Left ventricle myocardium inferior (tissue), 1 donor: ENCODE measurements at regions not wholly inside any gene's neighbourhood (a gene's known extent, or its start where the extent isn't known, plus 50 kb on each side); places are given as distances from the start of the nearest gene placed in this dataset.

Experiments used
- DNase-seq: peaks from one replicate; pipeline ENCODE4 v3.0.0-alpha.2; 2020
- H3K27ac ChIP-seq: fragments of 200-600 bp; replicated peaks from 2 replicates; pipeline ENCODE4 v1.8.0; 2021
- H3K27me3 ChIP-seq: fragments of 200-600 bp; 2 replicates; pipeline ENCODE4 v1.8.0; 2021; ENCODE audit warnings: low read depth
- H3K36me3 ChIP-seq: fragments of 200-600 bp; 2 replicates; pipeline ENCODE4 v1.8.0; 2021
- H3K4me1 ChIP-seq: fragments of 200-600 bp; 2 replicates; pipeline ENCODE4 v1.8.0; 2021
- H3K4me3 ChIP-seq: fragments of 200-600 bp; 2 replicates; pipeline ENCODE4 v1.8.0; 2021; ENCODE audit warnings: mild to moderate bottlenecking, moderate library complexity
- H3K9me3 ChIP-seq: fragments of 200-600 bp; replicated peaks from 2 replicates; pipeline ENCODE4 v1.8.0; 2021
- intact Hi-C: fragments of 100-400 bp; cut with micrococcal nuclease; formaldehyde crosslinking; loops from one replicate; pipeline ENCODE4 v1.11.0; 2022
- TF ChIP-seq, protein P1 (sequence below): fragments of 200-600 bp; IDR thresholded peaks from 2 replicates; pipeline ENCODE4 v1.8.0; 2021; ENCODE audit warnings: antibody characterized with exemption, mild to moderate bottlenecking, borderline replicate concordance
- donor health status: DM: no; HTN: yes; CAD: no; lungs with severe emphysema.

DNA sequence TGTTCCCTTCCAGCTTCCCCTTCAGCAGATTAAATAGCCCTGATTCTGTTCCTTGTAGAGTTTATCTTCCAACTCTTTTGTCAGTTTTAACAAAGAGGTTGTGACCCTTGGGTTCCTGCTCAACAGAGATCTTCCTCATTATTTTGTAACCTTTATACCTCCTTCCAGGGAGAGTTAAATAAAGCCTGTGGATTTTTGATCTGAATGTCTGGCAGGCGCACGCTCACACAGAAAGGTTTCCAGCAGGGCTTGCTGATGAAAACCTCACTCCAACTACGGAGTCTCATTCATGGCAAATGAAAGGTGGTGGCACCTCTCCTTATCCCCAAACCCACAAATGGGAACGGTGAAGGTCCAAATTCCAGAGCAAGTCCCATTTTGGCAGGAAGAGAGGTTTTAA lies 129.0 kb downstream of the SREK1 start:
- Histone ChIP-seq H3K36me3 (no peaks in the 10 kb centered on the region), H3K4me3 (no peak overlapping the region), H3K9me3 (no peaks in the 10 kb centered on the region), H3K4me1 (no peaks in the 10 kb centered on the region), H3K27me3 (peaks cover 18% of the 10 kb centered on the region), H3K27ac (no peak overlapping the region)
- intact Hi-C loops = no loop called here
- TF ChIP-seq, protein P1, sequence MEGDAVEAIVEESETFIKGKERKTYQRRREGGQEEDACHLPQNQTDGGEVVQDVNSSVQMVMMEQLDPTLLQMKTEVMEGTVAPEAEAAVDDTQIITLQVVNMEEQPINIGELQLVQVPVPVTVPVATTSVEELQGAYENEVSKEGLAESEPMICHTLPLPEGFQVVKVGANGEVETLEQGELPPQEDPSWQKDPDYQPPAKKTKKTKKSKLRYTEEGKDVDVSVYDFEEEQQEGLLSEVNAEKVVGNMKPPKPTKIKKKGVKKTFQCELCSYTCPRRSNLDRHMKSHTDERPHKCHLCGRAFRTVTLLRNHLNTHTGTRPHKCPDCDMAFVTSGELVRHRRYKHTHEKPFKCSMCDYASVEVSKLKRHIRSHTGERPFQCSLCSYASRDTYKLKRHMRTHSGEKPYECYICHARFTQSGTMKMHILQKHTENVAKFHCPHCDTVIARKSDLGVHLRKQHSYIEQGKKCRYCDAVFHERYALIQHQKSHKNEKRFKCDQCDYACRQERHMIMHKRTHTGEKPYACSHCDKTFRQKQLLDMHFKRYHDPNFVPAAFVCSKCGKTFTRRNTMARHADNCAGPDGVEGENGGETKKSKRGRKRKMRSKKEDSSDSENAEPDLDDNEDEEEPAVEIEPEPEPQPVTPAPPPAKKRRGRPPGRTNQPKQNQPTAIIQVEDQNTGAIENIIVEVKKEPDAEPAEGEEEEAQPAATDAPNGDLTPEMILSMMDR = no peak
- DNase-seq = no peak

DNA sequence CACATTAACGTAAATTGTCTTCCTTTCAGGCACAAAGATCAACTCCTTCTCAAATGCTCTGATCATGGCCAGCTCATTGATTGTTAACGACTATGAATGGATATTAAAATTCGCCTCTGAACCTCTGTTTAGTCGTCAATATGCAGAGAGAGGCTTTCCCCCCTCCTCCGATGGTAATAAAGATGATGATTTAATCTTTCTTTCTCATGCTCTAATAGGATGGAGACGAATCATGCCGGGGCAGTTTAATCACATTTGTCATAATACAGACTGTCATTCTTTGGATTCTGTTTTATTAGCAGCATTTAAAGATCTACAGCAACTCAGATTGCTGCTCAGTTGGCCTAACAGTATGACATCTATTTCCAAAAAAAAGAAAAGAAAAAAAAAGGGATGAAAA lies 132.9 kb downstream of the SREK1 start:
- H3K27ac ChIP-seq = no peak overlapping the region
- no peak for DNase-seq
- peaks cover 18% of the 10 kb centered on the region for H3K27me3 ChIP-seq
- no peaks in the 10 kb centered on the region for H3K9me3 ChIP-seq
- H3K4me3 ChIP-seq = no peak overlapping the region
- intact Hi-C loops = no loop called here
- H3K4me1 ChIP-seq = no peaks in the 10 kb centered on the region
- H3K36me3 ChIP-seq = no peaks in the 10 kb centered on the region
- TF ChIP-seq, protein P1 = no peak

DNA sequence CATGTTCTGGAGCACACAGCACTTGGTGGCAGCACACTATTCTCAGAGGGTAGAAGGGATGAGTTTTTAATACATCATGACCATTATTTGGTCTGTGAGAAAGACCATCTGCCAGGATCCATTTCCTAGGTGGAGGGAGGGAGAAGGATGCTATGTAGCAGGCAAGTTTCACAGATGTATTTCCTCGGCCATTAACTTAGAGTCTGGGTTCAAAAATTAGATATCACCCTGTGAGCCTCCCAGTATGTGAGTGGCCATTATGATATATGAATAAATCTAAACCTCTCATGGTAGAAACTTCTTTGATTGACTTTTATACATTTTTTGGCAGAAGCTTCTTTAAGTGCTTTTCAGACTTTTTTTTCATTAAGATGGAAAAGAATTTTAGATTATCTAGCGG lies 133.9 kb downstream of the SREK1 start:
- H3K4me1 ChIP-seq = no peaks in the 10 kb centered on the region
- DNase-seq = no peak
- H3K4me3 ChIP-seq = no peak overlapping the region
- intact Hi-C loops = no loop called here
- no peak overlapping the region for H3K27ac ChIP-seq
- no peaks in the 10 kb centered on the region for H3K9me3 ChIP-seq
- peaks cover 18% of the 10 kb centered on the region for H3K27me3 ChIP-seq
- TF ChIP-seq, protein P1 = no peak
- H3K36me3 ChIP-seq = no peaks in the 10 kb centered on the region

DNA sequence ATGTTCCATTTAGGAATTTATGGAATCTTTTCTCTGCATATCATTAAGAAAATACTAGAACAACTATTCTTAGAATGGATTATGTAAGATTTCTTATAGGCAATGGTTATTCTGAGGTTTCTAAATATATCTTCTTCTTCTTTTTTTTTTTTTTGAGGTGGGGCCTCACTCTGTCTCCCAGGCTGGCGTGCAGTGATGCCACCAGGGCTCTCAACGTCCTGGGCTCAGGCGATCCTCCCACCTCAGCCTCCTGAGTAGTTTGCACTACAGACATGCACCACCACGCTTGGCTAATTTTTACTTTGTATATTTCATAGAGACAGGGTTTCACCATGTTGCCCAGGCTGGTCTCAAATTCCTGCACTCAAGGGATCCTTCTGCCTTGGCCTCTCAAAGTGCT lies 137.2 kb downstream of the SREK1 start:
- Histone ChIP-seq H3K27me3 (no peaks in the 10 kb centered on the region), H3K36me3 (no peaks in the 10 kb centered on the region), H3K9me3 (no peaks in the 10 kb centered on the region), H3K27ac (no peak overlapping the region), H3K4me3 (no peak overlapping the region), H3K4me1 (peaks cover 11% of the 10 kb centered on the region)
- TF ChIP-seq, protein P1 = no peak
- no peak for DNase-seq
- intact Hi-C loops = no loop called here

DNA sequence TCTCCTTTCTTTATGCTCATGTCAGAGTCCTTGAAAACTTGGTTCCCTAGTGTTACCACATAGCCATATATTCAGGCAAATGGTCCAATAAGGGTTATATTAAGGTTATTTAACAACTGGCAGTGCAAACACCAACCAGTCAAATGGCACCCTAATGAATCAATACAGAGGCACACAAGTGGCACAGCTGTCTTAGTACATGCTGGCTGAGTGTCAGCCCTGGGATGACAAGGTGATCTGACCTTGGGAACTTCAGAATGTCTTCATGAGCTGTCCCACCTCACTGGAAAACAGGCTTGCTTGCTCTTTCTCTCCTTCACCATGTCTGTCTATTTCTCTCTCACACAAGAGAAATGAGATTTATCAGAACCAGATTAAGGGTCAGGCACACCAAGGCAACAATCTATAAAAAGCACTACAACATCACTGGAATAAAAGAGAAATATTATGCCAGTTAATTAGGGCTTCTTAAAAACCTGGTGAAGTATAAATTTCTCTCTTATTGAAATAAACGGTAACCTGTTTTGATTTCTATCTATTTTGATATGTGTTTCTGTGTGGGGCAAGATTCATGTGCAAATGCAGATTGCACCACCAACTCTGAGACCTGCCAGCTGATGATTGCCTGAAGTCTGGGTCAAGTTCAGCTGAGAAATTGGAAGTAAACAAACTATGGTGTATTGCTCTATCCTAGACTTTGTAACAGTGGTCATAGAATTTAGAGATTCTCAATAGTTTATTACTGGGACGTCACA lies 140.7 kb downstream of the SREK1 start:
- no peak overlapping the region for H3K27ac ChIP-seq
- no peaks in the 10 kb centered on the region for H3K9me3 ChIP-seq
- no peaks in the 10 kb centered on the region for H3K27me3 ChIP-seq
- TF ChIP-seq, protein P1 = no peak
- H3K4me3 ChIP-seq = no peak overlapping the region
- DNase-seq = no peak
- no peaks in the 10 kb centered on the region for H3K36me3 ChIP-seq
- intact Hi-C loops = no loop called here
- H3K4me1 ChIP-seq = peaks cover 11% of the 10 kb centered on the region
